ENCODE measurements at regions not wholly inside any gene's neighbourhood (a gene's known extent, or its start where the extent isn't known, plus 50 kb on each side); places are given as distances from the start of the nearest gene placed in this dataset.

DNA sequence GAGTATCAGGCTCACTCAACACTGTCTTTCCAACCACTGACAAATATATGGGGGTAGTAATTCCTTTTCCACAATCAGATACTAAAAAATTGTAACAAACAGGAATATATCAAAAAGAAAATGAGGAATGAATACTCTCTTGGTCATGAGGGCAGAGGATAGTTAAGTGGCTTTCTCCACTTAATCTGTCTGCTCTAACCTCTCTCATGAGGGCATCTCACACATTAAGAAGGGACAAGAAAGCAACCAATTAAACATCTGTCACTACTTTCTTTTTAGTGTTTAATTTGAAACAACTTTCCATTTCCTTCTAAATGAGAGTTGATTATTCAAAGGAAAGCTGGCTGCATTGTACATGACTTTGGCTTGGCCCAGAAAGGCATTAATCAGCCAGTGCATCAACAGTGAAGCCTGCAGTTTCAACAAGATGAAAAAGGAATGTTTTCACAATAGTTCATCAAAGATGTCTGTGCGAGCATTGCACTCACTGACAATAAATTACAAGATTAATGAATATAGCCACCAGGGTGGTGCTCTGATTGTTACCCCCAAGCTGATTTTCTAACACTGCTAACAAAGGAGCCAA is 142.0 kb downstream of the SEC23A start:
- TF ChIP-seq TEAD1 (CRISPR knock-in tag; IDR thresholded peaks at IDR 0.05) (no peak), ZNF121 (CRISPR knock-in tag; IDR thresholded peaks at IDR 0.05) (no peak), MXD4 (CRISPR knock-in tag; IDR thresholded peaks at IDR 0.05; ENCODE audit: borderline replicate concordance) (no peak), ZNF416 (CRISPR knock-in tag; IDR thresholded peaks at IDR 0.05) (no peak), MYBL2 (CRISPR knock-in tag; IDR thresholded peaks at IDR 0.05) (no peak), ZNF232 (CRISPR knock-in tag; IDR thresholded peaks at IDR 0.05) (no peak)
- TF ChIP-seq, protein P1, sequence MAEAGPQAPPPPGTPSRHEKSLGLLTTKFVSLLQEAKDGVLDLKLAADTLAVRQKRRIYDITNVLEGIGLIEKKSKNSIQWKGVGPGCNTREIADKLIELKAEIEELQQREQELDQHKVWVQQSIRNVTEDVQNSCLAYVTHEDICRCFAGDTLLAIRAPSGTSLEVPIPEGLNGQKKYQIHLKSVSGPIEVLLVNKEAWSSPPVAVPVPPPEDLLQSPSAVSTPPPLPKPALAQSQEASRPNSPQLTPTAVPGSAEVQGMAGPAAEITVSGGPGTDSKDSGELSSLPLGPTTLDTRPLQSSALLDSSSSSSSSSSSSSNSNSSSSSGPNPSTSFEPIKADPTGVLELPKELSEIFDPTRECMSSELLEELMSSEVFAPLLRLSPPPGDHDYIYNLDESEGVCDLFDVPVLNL (CRISPR knock-in tag; IDR thresholded peaks at IDR 0.05; ENCODE audit: borderline replicate concordance, low read depth) = no peak
- TF ChIP-seq, protein P2, sequence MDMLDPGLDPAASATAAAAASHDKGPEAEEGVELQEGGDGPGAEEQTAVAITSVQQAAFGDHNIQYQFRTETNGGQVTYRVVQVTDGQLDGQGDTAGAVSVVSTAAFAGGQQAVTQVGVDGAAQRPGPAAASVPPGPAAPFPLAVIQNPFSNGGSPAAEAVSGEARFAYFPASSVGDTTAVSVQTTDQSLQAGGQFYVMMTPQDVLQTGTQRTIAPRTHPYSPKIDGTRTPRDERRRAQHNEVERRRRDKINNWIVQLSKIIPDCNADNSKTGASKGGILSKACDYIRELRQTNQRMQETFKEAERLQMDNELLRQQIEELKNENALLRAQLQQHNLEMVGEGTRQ (CRISPR knock-in tag; IDR thresholded peaks at IDR 0.05) = no peak
- TF ChIP-seq, protein P3, sequence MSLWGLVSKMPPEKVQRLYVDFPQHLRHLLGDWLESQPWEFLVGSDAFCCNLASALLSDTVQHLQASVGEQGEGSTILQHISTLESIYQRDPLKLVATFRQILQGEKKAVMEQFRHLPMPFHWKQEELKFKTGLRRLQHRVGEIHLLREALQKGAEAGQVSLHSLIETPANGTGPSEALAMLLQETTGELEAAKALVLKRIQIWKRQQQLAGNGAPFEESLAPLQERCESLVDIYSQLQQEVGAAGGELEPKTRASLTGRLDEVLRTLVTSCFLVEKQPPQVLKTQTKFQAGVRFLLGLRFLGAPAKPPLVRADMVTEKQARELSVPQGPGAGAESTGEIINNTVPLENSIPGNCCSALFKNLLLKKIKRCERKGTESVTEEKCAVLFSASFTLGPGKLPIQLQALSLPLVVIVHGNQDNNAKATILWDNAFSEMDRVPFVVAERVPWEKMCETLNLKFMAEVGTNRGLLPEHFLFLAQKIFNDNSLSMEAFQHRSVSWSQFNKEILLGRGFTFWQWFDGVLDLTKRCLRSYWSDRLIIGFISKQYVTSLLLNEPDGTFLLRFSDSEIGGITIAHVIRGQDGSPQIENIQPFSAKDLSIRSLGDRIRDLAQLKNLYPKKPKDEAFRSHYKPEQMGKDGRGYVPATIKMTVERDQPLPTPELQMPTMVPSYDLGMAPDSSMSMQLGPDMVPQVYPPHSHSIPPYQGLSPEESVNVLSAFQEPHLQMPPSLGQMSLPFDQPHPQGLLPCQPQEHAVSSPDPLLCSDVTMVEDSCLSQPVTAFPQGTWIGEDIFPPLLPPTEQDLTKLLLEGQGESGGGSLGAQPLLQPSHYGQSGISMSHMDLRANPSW (CRISPR knock-in tag; conservative IDR thresholded peaks at IDR 0.05; ENCODE audit: low read depth) = no peak
- H3K4me3 Mint-ChIP-seq = no peak overlapping the region
- H3K4me1 Mint-ChIP-seq = no peaks in the 10 kb centered on the region
- DNase-seq (ENCODE audit: low spot score) (no peak), ATAC-seq (no peak)
- H3K27me3 Mint-ChIP-seq (ENCODE audit: low read depth) = no peaks in the 10 kb centered on the region; the same call in 1 of the 2 replicates
- POLR2A ChIA-PET = no interaction called here
- CTCF ChIA-PET = no interaction called here
- no peaks in the 10 kb centered on the region for H3K36me3 Mint-ChIP-seq
- no peaks in the 10 kb centered on the region for H3K9me3 Mint-ChIP-seq
- no peak overlapping the region for H3K27ac Mint-ChIP-seq

DNA sequence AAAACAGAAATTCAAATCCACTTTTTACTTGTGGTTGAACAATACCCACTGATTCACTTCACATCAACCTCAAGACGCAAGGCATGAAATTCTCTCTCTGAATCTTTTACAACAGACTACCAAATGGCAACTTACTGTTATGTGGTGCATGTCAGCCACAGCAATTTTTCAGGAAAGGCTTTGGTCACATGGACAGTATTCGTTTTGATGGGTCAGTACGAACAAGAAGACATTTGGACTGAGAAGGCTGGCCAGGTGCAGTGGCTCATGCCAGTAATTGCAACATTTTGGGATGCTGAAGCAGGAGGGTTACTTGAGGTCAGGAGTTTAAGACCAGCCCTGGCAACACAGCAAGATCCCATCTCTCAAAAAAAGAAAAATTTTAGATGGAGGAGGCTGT is 144.0 kb downstream of the SEC23A start:
- ChIA-PET POLR2A (no interaction called here), CTCF (interaction anchor here (0.6 kb wide), 1 partner anchor 880 kb away, joined by 3 read pairs; no protein-coding TSS in a partner anchor)
- TF ChIP-seq, protein P4, sequence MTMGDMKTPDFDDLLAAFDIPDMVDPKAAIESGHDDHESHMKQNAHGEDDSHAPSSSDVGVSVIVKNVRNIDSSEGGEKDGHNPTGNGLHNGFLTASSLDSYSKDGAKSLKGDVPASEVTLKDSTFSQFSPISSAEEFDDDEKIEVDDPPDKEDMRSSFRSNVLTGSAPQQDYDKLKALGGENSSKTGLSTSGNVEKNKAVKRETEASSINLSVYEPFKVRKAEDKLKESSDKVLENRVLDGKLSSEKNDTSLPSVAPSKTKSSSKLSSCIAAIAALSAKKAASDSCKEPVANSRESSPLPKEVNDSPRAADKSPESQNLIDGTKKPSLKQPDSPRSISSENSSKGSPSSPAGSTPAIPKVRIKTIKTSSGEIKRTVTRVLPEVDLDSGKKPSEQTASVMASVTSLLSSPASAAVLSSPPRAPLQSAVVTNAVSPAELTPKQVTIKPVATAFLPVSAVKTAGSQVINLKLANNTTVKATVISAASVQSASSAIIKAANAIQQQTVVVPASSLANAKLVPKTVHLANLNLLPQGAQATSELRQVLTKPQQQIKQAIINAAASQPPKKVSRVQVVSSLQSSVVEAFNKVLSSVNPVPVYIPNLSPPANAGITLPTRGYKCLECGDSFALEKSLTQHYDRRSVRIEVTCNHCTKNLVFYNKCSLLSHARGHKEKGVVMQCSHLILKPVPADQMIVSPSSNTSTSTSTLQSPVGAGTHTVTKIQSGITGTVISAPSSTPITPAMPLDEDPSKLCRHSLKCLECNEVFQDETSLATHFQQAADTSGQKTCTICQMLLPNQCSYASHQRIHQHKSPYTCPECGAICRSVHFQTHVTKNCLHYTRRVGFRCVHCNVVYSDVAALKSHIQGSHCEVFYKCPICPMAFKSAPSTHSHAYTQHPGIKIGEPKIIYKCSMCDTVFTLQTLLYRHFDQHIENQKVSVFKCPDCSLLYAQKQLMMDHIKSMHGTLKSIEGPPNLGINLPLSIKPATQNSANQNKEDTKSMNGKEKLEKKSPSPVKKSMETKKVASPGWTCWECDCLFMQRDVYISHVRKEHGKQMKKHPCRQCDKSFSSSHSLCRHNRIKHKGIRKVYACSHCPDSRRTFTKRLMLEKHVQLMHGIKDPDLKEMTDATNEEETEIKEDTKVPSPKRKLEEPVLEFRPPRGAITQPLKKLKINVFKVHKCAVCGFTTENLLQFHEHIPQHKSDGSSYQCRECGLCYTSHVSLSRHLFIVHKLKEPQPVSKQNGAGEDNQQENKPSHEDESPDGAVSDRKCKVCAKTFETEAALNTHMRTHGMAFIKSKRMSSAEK (CRISPR knock-in tag; IDR thresholded peaks at IDR 0.05; ENCODE audit: borderline replicate concordance) = no peak
- TF ChIP-seq ELF4 (CRISPR knock-in tag; IDR thresholded peaks at IDR 0.05; ENCODE audit: low read depth) (no peak), NFE2L1 (CRISPR knock-in tag; IDR thresholded peaks at IDR 0.05) (no peak)
- TF ChIP-seq, protein P5, sequence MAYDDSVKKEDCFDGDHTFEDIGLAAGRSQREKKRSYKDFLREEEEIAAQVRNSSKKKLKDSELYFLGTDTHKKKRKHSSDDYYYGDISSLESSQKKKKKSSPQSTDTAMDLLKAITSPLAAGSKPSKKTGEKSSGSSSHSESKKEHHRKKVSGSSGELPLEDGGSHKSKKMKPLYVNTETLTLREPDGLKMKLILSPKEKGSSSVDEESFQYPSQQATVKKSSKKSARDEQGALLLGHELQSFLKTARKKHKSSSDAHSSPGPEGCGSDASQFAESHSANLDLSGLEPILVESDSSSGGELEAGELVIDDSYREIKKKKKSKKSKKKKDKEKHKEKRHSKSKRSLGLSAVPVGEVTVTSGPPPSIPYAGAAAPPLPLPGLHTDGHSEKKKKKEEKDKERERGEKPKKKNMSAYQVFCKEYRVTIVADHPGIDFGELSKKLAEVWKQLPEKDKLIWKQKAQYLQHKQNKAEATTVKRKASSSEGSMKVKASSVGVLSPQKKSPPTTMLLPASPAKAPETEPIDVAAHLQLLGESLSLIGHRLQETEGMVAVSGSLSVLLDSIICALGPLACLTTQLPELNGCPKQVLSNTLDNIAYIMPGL (CRISPR knock-in tag; IDR thresholded peaks at IDR 0.05) = no peak
- TF ChIP-seq, protein P6, sequence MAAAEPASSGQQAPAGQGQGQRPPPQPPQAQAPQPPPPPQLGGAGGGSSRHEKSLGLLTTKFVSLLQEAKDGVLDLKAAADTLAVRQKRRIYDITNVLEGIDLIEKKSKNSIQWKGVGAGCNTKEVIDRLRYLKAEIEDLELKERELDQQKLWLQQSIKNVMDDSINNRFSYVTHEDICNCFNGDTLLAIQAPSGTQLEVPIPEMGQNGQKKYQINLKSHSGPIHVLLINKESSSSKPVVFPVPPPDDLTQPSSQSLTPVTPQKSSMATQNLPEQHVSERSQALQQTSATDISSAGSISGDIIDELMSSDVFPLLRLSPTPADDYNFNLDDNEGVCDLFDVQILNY (CRISPR knock-in tag; IDR thresholded peaks at IDR 0.05) = no peak
- TF ChIP-seq, protein P7, sequence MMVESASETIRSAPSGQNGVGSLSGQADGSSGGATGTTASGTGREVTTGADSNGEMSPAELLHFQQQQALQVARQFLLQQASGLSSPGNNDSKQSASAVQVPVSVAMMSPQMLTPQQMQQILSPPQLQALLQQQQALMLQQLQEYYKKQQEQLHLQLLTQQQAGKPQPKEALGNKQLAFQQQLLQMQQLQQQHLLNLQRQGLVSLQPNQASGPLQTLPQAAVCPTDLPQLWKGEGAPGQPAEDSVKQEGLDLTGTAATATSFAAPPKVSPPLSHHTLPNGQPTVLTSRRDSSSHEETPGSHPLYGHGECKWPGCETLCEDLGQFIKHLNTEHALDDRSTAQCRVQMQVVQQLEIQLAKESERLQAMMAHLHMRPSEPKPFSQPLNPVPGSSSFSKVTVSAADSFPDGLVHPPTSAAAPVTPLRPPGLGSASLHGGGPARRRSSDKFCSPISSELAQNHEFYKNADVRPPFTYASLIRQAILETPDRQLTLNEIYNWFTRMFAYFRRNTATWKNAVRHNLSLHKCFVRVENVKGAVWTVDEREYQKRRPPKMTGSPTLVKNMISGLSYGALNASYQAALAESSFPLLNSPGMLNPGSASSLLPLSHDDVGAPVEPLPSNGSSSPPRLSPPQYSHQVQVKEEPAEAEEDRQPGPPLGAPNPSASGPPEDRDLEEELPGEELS (CRISPR knock-in tag; IDR thresholded peaks at IDR 0.05) = no peak
- TF ChIP-seq, protein P8, sequence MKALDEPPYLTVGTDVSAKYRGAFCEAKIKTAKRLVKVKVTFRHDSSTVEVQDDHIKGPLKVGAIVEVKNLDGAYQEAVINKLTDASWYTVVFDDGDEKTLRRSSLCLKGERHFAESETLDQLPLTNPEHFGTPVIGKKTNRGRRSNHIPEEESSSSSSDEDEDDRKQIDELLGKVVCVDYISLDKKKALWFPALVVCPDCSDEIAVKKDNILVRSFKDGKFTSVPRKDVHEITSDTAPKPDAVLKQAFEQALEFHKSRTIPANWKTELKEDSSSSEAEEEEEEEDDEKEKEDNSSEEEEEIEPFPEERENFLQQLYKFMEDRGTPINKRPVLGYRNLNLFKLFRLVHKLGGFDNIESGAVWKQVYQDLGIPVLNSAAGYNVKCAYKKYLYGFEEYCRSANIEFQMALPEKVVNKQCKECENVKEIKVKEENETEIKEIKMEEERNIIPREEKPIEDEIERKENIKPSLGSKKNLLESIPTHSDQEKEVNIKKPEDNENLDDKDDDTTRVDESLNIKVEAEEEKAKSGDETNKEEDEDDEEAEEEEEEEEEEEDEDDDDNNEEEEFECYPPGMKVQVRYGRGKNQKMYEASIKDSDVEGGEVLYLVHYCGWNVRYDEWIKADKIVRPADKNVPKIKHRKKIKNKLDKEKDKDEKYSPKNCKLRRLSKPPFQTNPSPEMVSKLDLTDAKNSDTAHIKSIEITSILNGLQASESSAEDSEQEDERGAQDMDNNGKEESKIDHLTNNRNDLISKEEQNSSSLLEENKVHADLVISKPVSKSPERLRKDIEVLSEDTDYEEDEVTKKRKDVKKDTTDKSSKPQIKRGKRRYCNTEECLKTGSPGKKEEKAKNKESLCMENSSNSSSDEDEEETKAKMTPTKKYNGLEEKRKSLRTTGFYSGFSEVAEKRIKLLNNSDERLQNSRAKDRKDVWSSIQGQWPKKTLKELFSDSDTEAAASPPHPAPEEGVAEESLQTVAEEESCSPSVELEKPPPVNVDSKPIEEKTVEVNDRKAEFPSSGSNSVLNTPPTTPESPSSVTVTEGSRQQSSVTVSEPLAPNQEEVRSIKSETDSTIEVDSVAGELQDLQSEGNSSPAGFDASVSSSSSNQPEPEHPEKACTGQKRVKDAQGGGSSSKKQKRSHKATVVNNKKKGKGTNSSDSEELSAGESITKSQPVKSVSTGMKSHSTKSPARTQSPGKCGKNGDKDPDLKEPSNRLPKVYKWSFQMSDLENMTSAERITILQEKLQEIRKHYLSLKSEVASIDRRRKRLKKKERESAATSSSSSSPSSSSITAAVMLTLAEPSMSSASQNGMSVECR (CRISPR knock-in tag; IDR thresholded peaks at IDR 0.05; ENCODE audit: borderline replicate concordance) = no peak
- Mint-ChIP-seq H3K9me3 (no peaks in the 10 kb centered on the region), H3K4me3 (no peak overlapping the region), H3K4me1 (no peaks in the 10 kb centered on the region), H3K36me3 (no peaks in the 10 kb centered on the region), H3K27ac (no peak overlapping the region), H3K27me3 (ENCODE audit: low read depth) (no peaks in the 10 kb centered on the region; the same call in 1 of the 2 replicates)
- ATAC-seq (no peak), DNase-seq (ENCODE audit: low spot score) (no peak)

All from WTC11 (cell line).